ENCODE measurements at regions not wholly inside any gene's neighbourhood (a gene's known extent, or its start where the extent isn't known, plus 50 kb on each side); places are given as distances from the start of the nearest gene placed in this dataset.

DNA sequence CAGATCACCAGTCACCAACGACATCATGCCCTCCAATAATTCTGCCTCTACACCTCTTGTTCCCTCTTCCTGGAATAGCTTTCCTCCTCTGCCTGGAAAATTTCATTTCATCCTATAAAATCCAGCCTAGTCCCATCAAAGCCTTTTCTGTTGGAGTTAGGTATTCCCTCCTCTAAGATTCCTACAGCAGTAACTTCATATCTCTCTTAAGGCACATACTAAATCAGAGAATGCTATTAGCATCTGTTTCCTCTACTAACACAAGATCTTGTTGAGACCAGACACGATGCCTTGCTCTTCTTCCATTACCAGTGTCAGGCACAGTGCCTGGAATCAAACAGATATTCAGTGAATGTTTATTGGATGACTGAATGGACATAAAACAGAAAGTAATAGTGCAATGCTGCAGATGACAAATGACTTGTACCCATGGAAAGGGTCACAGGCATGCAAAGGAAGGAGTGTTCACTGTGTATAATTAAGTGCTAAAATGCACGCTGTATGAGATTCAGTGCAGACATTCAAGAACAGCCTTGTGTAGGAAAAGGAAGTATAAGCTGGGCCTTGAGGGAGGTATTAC lies 342.0 kb upstream of the ACVR2A start:
- H3K27me3 ChIP-seq (ENCODE audit: control insufficient read depth, insufficient read depth, low read length) = no peaks in the 10 kb centered on the region
- H3K4me1 ChIP-seq (ENCODE audit: control insufficient read depth, insufficient read depth, low read length) = peaks cover 16% of the 10 kb centered on the region
- no peak overlapping the region for H3K27ac ChIP-seq (ENCODE audit: low read depth, low read length)
- no peak overlapping the region for H3K9ac ChIP-seq (ENCODE audit: low read length)
- H3K4me3 ChIP-seq (ENCODE audit: low read length) = no peak overlapping the region
- no peaks in the 10 kb centered on the region for H3K36me3 ChIP-seq (ENCODE audit: control insufficient read depth, insufficient read depth, low read length)

DNA sequence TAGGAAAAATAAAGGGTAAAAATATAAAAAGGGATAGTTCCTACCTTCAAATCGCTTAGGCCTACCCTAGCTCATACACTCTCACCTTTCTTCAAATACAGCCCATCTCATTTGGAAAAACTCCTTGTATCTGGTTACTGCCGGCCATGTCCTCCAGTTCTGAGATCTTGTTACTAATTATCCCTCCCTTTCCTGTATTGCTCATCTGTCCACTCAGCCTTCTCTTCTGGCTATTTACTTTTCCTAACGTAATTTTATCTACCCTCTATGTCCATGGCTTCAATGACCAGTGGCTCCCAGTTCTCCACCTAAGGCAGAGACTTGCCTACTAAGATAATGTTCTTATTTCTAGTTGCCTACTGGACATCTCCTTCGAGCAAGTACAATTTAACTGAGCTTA lies 342.9 kb upstream of the ACVR2A start:
- no peaks in the 10 kb centered on the region for H3K36me3 ChIP-seq (ENCODE audit: control insufficient read depth, insufficient read depth, low read length)
- H3K4me3 ChIP-seq (ENCODE audit: low read length) = no peak overlapping the region
- no peak overlapping the region for H3K27ac ChIP-seq (ENCODE audit: low read depth, low read length)
- no peak overlapping the region for H3K9ac ChIP-seq (ENCODE audit: low read length)
- H3K4me1 ChIP-seq (ENCODE audit: control insufficient read depth, insufficient read depth, low read length) = peaks cover 16% of the 10 kb centered on the region
- no peaks in the 10 kb centered on the region for H3K27me3 ChIP-seq (ENCODE audit: control insufficient read depth, insufficient read depth, low read length)

DNA sequence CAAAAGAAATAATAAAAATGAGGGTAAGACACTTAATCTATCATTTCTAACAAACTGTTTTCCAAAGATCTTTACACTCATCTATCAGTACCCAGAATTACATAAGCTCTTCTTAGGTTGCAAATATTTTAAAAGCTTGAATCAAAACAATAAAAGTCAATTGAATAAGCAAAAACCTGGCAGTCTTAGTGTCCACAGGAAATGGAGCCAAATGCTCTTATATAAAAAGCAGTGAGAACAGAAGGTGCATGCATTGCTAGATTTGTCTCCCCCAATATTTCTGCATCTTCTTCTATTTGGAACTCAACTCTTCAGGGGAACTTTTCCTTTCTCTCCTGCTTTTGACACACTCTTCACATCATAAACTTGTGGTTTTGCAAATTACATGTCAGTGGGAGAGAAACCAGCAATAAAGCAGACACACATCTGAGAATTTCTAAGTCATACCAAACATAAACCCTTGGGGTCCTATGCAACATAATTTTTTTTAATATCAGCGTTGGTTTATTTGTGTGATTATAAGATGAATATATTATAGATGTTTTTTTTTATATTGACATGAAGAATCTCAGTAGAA lies 343.9 kb upstream of the ACVR2A start:
- Histone ChIP-seq H3K4me1 (ENCODE audit: control insufficient read depth, insufficient read depth, low read length) (peaks cover 16% of the 10 kb centered on the region), H3K27ac (ENCODE audit: low read depth, low read length) (no peak overlapping the region), H3K27me3 (ENCODE audit: control insufficient read depth, insufficient read depth, low read length) (no peaks in the 10 kb centered on the region), H3K36me3 (ENCODE audit: control insufficient read depth, insufficient read depth, low read length) (no peaks in the 10 kb centered on the region), H3K4me3 (ENCODE audit: low read length) (no peak overlapping the region), H3K9ac (ENCODE audit: low read length) (no peak overlapping the region)

DNA sequence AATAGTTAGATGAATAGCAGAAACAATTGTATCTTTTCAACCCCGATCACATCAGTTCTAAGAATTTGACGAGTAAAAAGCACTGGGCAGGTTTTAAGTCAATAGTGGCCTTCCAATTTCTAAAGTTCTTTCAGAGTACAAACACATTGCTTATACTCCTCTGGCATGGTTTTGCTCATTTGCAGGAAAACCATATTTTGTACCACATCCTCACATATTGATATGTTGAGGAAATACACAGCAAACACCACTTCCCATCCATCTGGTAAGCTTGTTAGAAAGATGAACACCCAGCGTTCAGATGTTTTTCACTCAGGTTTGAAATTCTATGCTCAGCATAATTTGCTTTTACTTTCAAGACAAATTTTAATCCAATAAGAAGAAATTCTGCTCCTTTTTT lies 344.6 kb upstream of the ACVR2A start:
- Histone ChIP-seq H3K27ac (ENCODE audit: low read depth, low read length) (no peak overlapping the region), H3K4me3 (ENCODE audit: low read length) (no peak overlapping the region), H3K4me1 (ENCODE audit: control insufficient read depth, insufficient read depth, low read length) (peaks cover 16% of the 10 kb centered on the region), H3K36me3 (ENCODE audit: control insufficient read depth, insufficient read depth, low read length) (no peaks in the 10 kb centered on the region), H3K9ac (ENCODE audit: low read length) (no peak overlapping the region), H3K27me3 (ENCODE audit: control insufficient read depth, insufficient read depth, low read length) (no peaks in the 10 kb centered on the region)

DNA sequence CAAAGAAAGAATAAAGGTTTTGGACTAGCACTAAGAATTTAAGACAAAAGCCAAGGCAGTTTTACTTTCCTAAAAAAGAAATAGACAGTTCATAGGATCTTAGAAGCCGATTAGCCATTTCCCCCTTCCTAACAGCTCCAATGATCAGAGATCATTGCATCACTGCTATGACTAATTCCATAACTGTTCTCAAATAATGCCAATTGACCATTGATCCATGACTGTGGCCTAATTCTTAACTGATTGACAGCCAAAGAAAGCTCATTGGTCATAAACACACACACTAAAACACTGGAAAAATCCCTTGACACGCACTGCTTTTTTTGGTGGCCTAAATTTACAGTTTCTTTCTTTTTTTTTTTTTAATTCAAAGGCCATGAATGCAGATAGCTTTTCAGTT lies 345.0 kb upstream of the ACVR2A start:
- Histone ChIP-seq H3K4me1 (ENCODE audit: control insufficient read depth, insufficient read depth, low read length) (peaks cover 16% of the 10 kb centered on the region), H3K27ac (ENCODE audit: low read depth, low read length) (no peak overlapping the region), H3K27me3 (ENCODE audit: control insufficient read depth, insufficient read depth, low read length) (no peaks in the 10 kb centered on the region), H3K36me3 (ENCODE audit: control insufficient read depth, insufficient read depth, low read length) (no peaks in the 10 kb centered on the region), H3K9ac (ENCODE audit: low read length) (no peak overlapping the region), H3K4me3 (ENCODE audit: low read length) (no peak overlapping the region)

DNA sequence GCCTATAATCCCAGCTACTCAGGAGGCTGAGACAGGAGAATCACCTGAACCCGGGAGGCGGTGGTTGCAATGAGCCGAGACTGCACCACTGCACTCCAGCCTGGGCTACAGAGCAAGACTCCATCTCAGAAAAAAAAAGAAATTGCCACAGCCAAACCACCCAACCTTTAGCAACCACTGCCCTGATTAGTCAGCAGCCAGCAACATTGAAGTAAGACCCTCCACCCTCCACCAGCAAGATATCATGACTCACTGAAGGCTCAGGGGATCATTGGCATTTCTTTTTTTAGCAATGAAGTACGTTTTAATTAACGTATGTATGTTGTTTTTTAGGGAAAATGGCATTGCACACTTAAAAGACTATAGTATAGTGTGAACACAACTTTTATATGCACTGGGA lies 349.1 kb upstream of the ACVR2A start:
- no peak overlapping the region for H3K4me3 ChIP-seq (ENCODE audit: low read length)
- no peak overlapping the region for H3K9ac ChIP-seq (ENCODE audit: low read length)
- peaks cover under 1% of the 10 kb centered on the region for H3K4me1 ChIP-seq (ENCODE audit: control insufficient read depth, insufficient read depth, low read length)
- H3K36me3 ChIP-seq (ENCODE audit: control insufficient read depth, insufficient read depth, low read length) = no peaks in the 10 kb centered on the region
- H3K27ac ChIP-seq (ENCODE audit: low read depth, low read length) = no peak overlapping the region
- no peaks in the 10 kb centered on the region for H3K27me3 ChIP-seq (ENCODE audit: control insufficient read depth, insufficient read depth, low read length)

DNA sequence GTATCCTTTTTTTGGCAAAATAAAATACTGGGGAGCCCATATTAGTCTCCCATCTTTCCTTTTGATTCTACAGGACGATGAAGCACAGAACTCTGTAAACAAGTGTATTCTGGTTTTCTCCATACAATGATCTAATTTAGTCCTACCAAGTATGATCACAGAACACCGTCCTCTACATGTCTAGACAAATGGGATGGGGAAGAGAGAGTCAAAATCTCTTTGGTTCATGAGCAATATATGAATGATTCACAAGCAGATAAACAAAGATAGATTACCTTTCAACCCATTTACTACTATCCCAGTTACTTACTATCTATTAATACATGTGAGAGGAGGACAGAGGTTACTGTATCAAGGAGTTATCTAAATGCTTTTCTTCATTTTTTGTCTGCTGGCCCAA lies 352.4 kb upstream of the ACVR2A start:
- H3K4me1 ChIP-seq (ENCODE audit: control insufficient read depth, insufficient read depth, low read length) = no peaks in the 10 kb centered on the region
- no peak overlapping the region for H3K27ac ChIP-seq (ENCODE audit: low read depth, low read length)
- no peak overlapping the region for H3K9ac ChIP-seq (ENCODE audit: low read length)
- no peak overlapping the region for H3K4me3 ChIP-seq (ENCODE audit: low read length)
- no peaks in the 10 kb centered on the region for H3K36me3 ChIP-seq (ENCODE audit: control insufficient read depth, insufficient read depth, low read length)
- no peaks in the 10 kb centered on the region for H3K27me3 ChIP-seq (ENCODE audit: control insufficient read depth, insufficient read depth, low read length)

DNA sequence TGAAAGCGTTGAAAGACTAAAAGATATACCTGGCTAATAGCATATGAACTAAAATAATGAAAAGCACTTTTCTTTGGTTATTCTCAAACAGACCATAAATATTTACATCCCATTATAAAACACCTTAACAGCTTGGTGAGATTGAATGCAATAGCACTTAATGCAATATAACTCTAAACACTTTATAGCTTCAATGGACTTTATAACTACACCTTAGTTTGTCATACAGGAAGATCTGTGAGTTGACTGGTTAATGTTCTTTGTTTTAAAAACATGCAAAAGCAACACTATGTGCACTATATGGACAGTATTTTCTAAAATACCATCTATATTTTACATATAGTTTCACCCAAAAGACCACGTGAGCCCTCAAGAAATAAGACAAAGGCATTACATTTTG lies 353.3 kb upstream of the ACVR2A start:
- no peak overlapping the region for H3K27ac ChIP-seq (ENCODE audit: low read depth, low read length)
- H3K4me3 ChIP-seq (ENCODE audit: low read length) = no peak overlapping the region
- H3K9ac ChIP-seq (ENCODE audit: low read length) = no peak overlapping the region
- no peaks in the 10 kb centered on the region for H3K36me3 ChIP-seq (ENCODE audit: control insufficient read depth, insufficient read depth, low read length)
- no peaks in the 10 kb centered on the region for H3K27me3 ChIP-seq (ENCODE audit: control insufficient read depth, insufficient read depth, low read length)
- no peaks in the 10 kb centered on the region for H3K4me1 ChIP-seq (ENCODE audit: control insufficient read depth, insufficient read depth, low read length)

DNA sequence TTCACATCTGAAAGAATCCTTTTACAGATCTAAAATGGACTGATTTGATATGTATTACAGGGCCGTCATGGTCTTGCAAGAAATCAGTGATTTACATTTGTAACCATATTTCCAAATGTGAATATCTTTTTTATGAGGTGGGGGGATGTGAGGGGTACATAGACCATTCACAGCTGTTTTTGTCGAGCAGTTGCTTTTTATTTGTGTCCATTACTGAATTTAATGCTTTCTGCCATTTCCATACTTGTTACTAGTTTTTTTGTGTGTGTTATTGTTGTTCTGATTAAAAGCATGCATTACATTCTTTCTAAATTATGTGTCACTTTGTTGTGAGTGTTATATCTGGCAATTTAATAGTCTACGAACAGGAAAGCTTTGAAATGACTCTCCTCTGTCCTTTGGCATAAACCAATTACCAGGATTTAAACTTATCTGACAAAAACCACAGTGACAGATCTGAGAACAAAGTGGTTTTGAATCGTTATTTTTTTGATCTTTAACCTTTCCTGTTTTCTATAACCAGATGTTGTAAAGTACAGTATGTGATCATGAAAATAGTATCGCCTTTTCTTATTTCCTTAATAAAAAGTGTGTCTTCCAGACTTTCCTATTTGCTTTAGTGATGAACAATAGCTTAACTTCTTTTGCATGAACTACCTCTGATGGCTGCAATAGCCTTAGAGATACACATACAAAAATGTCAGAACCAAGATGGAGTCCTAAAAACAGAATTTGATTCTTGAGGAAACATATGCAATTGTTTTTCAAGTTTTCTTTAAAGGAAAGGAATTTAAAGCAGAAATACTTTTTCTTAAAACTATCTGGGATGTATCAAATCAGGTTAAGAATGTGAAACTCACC lies 354.2 kb upstream of the ACVR2A start:
- H3K27ac ChIP-seq (ENCODE audit: low read depth, low read length) = no peak overlapping the region

DNA sequence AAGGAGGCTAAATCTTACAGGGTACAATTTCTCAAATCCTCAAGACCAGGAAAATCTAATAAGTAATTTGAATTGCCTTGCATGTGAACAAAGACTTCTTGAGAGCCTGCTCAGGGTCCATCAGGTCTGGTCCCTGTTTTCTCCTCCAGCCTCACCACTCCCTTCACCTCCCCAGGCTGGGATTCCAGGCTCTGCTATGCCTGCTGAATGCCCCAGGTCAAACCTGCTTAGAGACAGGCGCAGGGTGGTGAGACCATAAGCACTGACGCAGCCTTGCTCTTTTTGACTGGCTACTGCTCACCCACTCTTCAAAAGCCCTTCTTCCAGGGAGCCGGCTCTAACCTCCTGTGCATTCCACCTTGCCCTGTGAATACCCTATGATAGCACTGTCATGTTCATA lies 356.4 kb upstream of the ACVR2A start:
- Histone ChIP-seq H3K4me3 (ENCODE audit: low read length) (no peak overlapping the region), H3K4me1 (ENCODE audit: control insufficient read depth, insufficient read depth, low read length) (no peaks in the 10 kb centered on the region), H3K27ac (ENCODE audit: low read depth, low read length) (no peak overlapping the region), H3K27me3 (ENCODE audit: control insufficient read depth, insufficient read depth, low read length) (no peaks in the 10 kb centered on the region), H3K36me3 (ENCODE audit: control insufficient read depth, insufficient read depth, low read length) (no peaks in the 10 kb centered on the region), H3K9ac (ENCODE audit: low read length) (no peak overlapping the region)

More for the DNA sequence above, 354.2 kb upstream of the ACVR2A start:
- no peaks in the 10 kb centered on the region for H3K27me3 ChIP-seq (ENCODE audit: control insufficient read depth, insufficient read depth, low read length)
- H3K9ac ChIP-seq (ENCODE audit: low read length) = no peak overlapping the region
- H3K4me1 ChIP-seq (ENCODE audit: control insufficient read depth, insufficient read depth, low read length) = no peaks in the 10 kb centered on the region
- H3K36me3 ChIP-seq (ENCODE audit: control insufficient read depth, insufficient read depth, low read length) = no peaks in the 10 kb centered on the region
- no peak overlapping the region for H3K4me3 ChIP-seq (ENCODE audit: low read length)

DNA sequence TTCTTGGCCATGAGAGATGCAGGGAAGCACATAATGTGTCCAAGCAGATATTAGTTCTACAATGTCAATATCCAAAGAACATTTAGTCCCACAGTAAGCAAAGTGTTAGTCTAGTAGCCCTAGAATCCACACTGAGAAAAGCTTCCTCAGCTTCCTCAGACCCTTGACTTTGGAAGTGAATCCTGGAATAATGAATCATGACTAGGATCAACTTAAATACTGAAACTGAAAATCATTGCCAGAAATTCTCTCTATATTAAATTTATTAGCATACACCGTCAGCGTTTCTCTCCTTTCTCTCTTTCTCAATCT lies 356.9 kb upstream of the ACVR2A start:
- no peaks in the 10 kb centered on the region for H3K4me1 ChIP-seq (ENCODE audit: control insufficient read depth, insufficient read depth, low read length)
- H3K27ac ChIP-seq (ENCODE audit: low read depth, low read length) = no peak overlapping the region
- no peaks in the 10 kb centered on the region for H3K36me3 ChIP-seq (ENCODE audit: control insufficient read depth, insufficient read depth, low read length)
- no peaks in the 10 kb centered on the region for H3K27me3 ChIP-seq (ENCODE audit: control insufficient read depth, insufficient read depth, low read length)
- no peak overlapping the region for H3K9ac ChIP-seq (ENCODE audit: low read length)
- no peak overlapping the region for H3K4me3 ChIP-seq (ENCODE audit: low read length)

DNA sequence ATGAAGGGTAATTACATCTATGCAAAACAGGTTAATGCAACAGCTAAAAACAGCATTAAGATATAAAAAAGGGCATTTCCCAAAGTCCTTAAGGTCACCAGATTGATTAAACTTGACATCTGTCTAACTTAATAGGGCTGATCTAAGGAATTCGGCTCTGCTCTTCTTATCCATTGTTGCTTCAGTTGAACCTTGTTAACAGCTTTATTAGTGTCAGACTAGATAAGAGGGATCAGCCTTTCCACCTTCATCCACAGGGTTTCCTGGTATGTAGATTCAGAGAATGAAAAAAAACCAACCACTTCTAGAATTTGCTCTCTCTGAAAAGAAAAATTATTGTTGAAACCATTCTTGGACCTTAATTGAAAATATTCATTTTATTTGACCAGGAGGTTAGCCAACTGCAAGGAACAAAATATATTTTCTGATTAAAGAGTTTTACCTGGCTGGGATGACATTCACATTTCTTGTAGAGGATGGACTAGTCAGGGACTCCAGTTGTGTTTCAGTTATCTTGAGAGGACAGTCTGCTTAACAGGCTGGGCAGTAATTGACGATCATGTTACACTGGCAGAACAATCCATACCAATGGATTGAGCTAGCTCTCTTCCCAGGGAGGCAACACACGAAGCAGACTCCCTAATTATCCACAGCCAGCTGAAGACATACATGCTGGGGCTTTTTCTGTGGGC lies 357.4 kb upstream of the ACVR2A start:
- Histone ChIP-seq H3K27me3 (ENCODE audit: control insufficient read depth, insufficient read depth, low read length) (no peaks in the 10 kb centered on the region), H3K36me3 (ENCODE audit: control insufficient read depth, insufficient read depth, low read length) (no peaks in the 10 kb centered on the region), H3K9ac (ENCODE audit: low read length) (no peak overlapping the region), H3K4me1 (ENCODE audit: control insufficient read depth, insufficient read depth, low read length) (no peaks in the 10 kb centered on the region), H3K4me3 (ENCODE audit: low read length) (no peak overlapping the region), H3K27ac (ENCODE audit: low read depth, low read length) (no peak overlapping the region)

All from rectal smooth muscle tissue (tissue), 1 donor.